Large intestine (tissue), 3 donors: ENCODE measurements at regions not wholly inside any gene's neighbourhood (a gene's known extent, or its start where the extent isn't known, plus 50 kb on each side); places are given as distances from the start of the nearest gene placed in this dataset.

Experiments
- DNase-seq, 2 donors: peaks; one replicate each; pipeline versions ENCODE4 v3.0.0 to v3.0.0-alpha.2; 2013
- H3K27ac ChIP-seq: one replicate; pipeline ENCODE4 v1.5.1; 2013; ENCODE audit warnings: low read length
- H3K27me3 ChIP-seq: 2 replicates; pipeline ENCODE4 v1.6.1; 2013; ENCODE audit warnings: low read length; ENCODE audit not compliant: control insufficient read depth, insufficient read depth
- H3K36me3 ChIP-seq: 2 replicates; pipeline ENCODE4 v1.6.1; 2013; ENCODE audit warnings: low read length; ENCODE audit not compliant: control insufficient read depth, insufficient read depth
- H3K4me1 ChIP-seq: one replicate; pipeline ENCODE4 v1.6.1; 2013; ENCODE audit warnings: low read length; ENCODE audit not compliant: control insufficient read depth, insufficient read depth
- H3K4me3 ChIP-seq: one replicate; pipeline ENCODE4 v1.5.1; 2013; ENCODE audit warnings: low read length
- H3K9me3 ChIP-seq: one replicate; pipeline ENCODE4 v1.6.1; 2013; ENCODE audit warnings: mild to moderate bottlenecking, low read depth, low read length, moderate library complexity; ENCODE audit not compliant: control insufficient read depth
- WGBS: methylation state at CpG from one replicate; pipeline ENCODE4 v1.1.5; 2013; ENCODE audit warnings: low lambda C conversion rate; ENCODE audit not compliant: insufficient coverage; 5-methylcytosine and 5-hydroxymethylcytosine counted together

DNA sequence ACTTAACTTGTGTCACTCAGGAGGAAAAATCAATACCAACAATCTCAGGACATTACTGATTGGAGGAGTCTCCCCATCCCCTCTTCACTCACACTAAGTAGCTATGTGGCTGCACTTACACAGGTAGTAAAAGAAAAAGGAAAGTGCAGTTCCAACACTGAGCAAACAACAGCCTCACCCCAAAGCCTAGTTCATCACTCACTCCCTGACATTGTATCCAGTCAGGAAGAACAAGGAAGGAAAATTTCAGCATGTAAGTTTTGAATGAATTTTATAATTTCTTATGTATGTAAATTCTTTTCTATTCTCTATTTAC, 273.4 kb downstream of the IGSF11 start:
- H3K9me3 ChIP-seq, result no peaks in the 10 kb centered on the region
- DNase-seq, result no peak
- H3K27ac ChIP-seq, result no peak overlapping the region
- no peaks in the 10 kb centered on the region for H3K4me1 ChIP-seq
- H3K27me3 ChIP-seq, result no peaks in the 10 kb centered on the region
- no peak overlapping the region for H3K4me3 ChIP-seq
- H3K36me3 ChIP-seq, result no peaks in the 10 kb centered on the region

DNA sequence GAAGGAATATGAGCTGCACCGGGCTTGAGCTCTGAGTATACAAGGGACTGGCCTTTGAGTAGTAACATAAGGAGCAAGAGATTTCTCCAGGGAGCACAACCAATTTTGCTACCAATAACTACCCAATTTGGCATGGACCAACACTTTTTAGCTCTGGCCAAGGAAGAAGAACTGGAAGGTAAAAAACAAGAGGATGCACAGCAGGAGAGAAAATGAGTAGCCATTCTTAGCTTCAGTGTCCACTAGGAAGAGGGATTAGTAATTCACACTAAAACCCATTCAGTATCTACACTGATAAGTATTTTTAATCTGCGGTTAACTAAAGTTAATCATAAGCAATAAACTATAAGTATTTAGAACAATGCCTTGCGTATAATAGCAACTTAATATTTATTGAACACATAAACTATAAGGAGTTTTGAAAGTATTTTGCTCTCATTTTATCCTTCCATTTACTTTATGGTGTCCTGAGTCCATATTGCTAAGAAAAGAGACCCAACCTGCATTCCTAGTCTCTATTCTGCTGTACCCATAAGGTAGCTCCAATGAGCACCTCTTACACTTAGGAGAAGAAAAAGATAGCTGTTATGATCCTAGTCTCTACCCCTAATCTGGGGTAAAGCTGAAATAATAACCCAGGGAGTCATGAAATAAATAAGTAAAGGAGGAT, 268.9 kb downstream of the IGSF11 start:
- Histone ChIP-seq H3K27me3 (no peaks in the 10 kb centered on the region), H3K27ac (no peak overlapping the region), H3K4me1 (no peaks in the 10 kb centered on the region), H3K36me3 (no peaks in the 10 kb centered on the region), H3K4me3 (no peak overlapping the region), H3K9me3 (no peaks in the 10 kb centered on the region)
- whole genome bisulfite sequencing, result 83% methylated on average over 1 of the region's 3 CpGs
- no peak for DNase-seq

DNA sequence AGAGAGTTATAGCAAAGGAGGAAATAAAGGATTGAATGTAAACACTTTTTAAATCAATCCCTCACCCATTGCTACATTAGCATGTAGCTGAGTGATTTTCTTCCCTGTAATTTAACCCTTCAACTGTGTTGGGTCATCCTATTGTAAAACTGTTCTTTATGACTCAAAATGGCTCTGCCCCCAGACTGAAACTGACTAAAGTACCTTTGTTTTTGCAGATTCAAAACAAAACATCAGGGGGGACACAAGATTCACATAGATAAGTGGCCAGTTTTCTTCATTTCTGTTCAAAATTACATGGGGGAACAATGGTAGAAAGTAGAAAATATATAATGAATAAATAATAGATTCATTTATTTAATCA, 268.4 kb downstream of the IGSF11 start:
- no peaks in the 10 kb centered on the region for H3K4me1 ChIP-seq
- no peak overlapping the region for H3K4me3 ChIP-seq
- no peaks in the 10 kb centered on the region for H3K9me3 ChIP-seq
- H3K27me3 ChIP-seq, result no peaks in the 10 kb centered on the region
- DNase-seq, result no peak
- no peaks in the 10 kb centered on the region for H3K36me3 ChIP-seq
- no peak overlapping the region for H3K27ac ChIP-seq

DNA sequence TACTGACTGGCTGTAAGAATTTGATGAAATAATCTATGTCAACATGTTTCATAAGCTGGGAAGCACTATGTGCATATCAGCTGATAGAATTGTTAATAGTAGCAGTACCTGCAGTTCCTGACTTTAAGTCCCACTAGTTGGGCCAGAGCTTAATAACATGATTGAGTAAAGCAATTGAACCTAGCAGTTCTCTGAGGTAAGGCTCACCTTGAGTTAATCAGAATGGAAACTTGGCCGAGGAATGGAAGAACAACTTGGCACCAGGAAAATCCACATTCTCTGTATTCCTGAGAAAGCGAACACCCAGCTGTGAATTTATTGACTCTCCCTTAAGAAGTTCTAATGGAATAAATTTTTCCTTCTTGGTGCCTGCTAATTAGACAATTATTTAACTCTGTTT, 262.6 kb downstream of the IGSF11 start:
- H3K4me1 ChIP-seq, result no peaks in the 10 kb centered on the region
- H3K36me3 ChIP-seq, result no peaks in the 10 kb centered on the region
- no peak overlapping the region for H3K4me3 ChIP-seq
- H3K27me3 ChIP-seq, result no peaks in the 10 kb centered on the region
- no CpG with 5 or more reads among the region's 2 CpGs for WGBS
- H3K27ac ChIP-seq, result no peak overlapping the region
- H3K9me3 ChIP-seq, result no peaks in the 10 kb centered on the region
- DNase-seq, result no peak

DNA sequence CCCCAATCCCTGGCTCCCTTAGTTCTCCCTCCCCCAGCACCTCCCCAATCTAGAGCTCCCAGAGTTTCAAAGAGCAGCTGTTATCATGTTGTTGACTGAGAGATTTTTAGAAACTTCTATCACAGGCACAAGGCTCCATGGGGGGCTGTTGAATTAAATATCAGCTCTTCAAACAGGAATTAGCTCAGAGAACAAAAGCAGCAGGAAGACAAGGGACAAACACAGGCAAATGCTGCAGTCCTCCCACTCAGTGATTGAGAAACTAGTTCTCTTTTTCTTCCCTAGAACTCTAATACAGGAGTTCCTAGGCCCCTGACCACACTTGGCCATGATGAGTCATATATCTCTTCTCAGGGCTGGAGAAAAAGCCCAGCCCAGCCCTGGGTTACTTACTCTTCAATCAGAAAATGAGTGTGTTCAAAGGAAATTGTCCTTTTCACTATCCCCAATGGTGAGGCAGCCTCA, 262.1 kb downstream of the IGSF11 start:
- Histone ChIP-seq H3K9me3 (no peaks in the 10 kb centered on the region), H3K4me1 (no peaks in the 10 kb centered on the region), H3K27ac (no peak overlapping the region), H3K27me3 (no peaks in the 10 kb centered on the region), H3K36me3 (no peaks in the 10 kb centered on the region), H3K4me3 (no peak overlapping the region)
- DNase-seq, result no peak

DNA sequence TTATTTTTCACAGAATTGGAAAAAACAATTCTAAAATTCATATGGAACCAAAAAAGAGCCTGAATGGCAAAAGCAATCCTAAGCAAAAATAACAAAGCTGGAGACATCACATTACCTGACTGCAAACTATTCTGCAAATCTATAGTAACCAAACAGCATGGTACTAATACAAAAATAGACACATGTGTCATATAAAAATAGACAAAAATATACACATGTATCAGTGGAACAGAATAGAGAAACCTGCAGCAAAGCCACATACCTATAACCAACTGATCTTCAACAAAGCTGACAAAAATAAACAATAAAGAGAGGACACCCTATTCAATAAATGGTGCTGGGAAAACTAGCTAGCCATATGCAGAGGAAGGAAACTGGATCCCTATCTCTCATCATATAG, 259.6 kb downstream of the IGSF11 start:
- Histone ChIP-seq H3K27ac (no peak overlapping the region), H3K4me3 (no peak overlapping the region)

DNA sequence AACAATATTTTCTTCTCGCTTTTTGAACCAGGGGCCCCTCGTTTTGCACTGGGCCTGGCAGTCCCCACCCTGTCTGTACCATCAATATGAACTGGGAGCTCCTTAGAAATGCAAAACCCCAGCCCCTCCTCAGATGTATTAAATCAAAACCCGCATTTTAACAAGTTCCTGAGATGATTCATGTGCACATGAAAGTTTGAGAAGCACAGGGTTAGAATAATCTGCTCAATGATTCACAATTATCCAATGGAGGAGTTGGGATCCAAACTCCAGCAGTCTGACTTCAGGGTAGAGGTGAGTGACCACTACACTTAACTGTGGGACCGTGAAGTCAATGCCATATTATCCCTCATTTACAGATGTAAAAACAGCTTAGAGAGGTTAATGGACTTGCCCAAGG, 256.4 kb downstream of the IGSF11 start:
- no peak for DNase-seq
- H3K27me3 ChIP-seq, result no peaks in the 10 kb centered on the region
- no peaks in the 10 kb centered on the region for H3K4me1 ChIP-seq
- H3K27ac ChIP-seq, result no peak overlapping the region
- no peaks in the 10 kb centered on the region for H3K36me3 ChIP-seq
- no peaks in the 10 kb centered on the region for H3K9me3 ChIP-seq
- no peak overlapping the region for H3K4me3 ChIP-seq
- WGBS, result 82% methylated on average over 2 of the region's 4 CpGs

More for the DNA sequence above, 259.6 kb downstream of the IGSF11 start:
- DNase-seq, result no peak
- H3K27me3 ChIP-seq, result no peaks in the 10 kb centered on the region
- no peaks in the 10 kb centered on the region for H3K9me3 ChIP-seq
- H3K36me3 ChIP-seq, result no peaks in the 10 kb centered on the region
- no peaks in the 10 kb centered on the region for H3K4me1 ChIP-seq

DNA sequence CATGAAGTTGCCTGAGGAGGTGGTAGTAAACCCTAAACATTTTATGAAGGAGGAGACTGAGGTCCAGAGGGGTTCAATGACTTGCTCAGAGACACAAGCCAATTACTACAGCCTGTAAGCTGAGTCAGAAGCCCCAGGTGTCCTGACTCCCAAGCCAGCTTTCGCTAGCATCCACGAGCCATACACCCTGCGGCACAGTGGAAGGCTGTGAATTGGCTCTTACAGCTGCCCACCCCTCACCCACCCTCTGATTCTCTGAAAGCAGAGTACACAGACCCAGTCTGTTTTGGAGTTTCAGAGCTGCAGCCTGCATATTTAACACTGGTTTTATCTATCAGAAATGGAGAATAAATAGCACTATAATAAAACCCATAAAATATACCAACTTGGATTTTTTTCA, 253.4 kb downstream of the IGSF11 start:
- no peak overlapping the region for H3K27ac ChIP-seq
- no peaks in the 10 kb centered on the region for H3K27me3 ChIP-seq
- H3K4me1 ChIP-seq, result no peaks in the 10 kb centered on the region
- no CpG with 5 or more reads among the region's 3 CpGs for WGBS
- no peak overlapping the region for H3K4me3 ChIP-seq
- H3K36me3 ChIP-seq, result no peaks in the 10 kb centered on the region
- no peak for DNase-seq
- no peaks in the 10 kb centered on the region for H3K9me3 ChIP-seq

DNA sequence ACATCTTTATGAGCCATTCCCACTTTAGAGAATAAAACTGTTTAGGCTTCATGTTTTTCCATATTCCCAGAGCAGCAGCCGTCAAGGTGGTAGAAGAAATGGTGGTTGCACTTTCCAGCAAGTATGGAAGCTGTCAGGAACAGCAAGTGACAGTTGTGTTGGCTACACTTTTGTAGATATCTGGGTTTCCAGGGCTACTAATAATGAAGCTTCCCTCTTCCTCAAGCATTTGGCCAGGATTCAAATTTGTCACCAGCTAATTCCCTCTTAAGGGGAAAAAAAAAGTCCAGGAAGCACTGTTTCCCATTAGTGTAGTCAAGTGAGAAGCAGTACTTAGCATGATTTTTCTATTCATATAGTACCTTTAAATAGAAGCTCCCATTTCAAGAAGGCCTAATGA, 252.8 kb downstream of the IGSF11 start:
- no peaks in the 10 kb centered on the region for H3K9me3 ChIP-seq
- H3K27ac ChIP-seq, result no peak overlapping the region
- no peak overlapping the region for H3K4me3 ChIP-seq
- H3K4me1 ChIP-seq, result no peaks in the 10 kb centered on the region
- H3K36me3 ChIP-seq, result no peaks in the 10 kb centered on the region
- no peak for DNase-seq
- WGBS, result no CpG with 5 or more reads among the region's 1 CpG
- H3K27me3 ChIP-seq, result no peaks in the 10 kb centered on the region

DNA sequence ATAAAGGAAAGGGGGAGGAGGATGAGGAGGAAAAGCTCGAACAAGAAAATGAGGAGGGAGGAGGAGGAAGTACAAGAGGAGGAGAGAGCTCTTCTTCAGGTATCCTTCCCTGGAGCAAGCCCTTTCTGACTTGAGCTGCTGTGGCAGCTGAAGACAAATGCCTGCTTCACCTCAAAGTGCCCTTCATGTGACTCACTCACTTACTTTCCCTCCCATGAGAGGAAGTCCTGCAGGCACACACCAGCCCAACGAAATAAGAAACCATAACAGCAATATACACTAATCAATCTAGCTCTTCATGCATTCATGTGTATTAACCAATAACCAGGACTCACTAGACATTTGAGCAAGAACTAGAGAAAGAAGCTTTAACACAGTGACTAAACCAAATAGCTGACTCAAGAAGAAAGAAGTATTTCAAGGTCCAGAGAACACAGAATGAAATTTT, 251.9 kb downstream of the IGSF11 start:
- WGBS, result 17% methylated on average over 1 of the region's 2 CpGs
- Histone ChIP-seq H3K9me3 (no peaks in the 10 kb centered on the region), H3K27me3 (no peaks in the 10 kb centered on the region), H3K4me3 (no peak overlapping the region), H3K27ac (no peak overlapping the region), H3K36me3 (no peaks in the 10 kb centered on the region), H3K4me1 (no peaks in the 10 kb centered on the region)
- DNase-seq, result no peak

DNA sequence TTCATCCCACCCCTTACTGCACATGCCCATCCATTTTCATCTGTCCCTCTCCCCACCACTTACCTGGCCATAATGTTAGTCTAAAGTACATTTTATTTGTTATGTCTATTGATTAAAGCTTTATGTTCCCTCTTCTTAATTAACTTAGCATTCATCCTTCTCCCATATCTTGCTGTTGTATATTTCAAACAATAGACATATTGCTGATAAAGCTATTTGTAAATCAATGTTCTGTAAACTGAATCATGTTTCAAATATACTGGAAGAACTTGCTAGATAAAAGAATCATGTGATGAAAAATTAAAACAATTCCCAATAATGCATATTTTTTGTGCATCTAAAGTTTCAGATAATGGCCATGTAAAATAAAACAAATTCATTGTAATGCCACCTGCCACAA, 249.2 kb downstream of the IGSF11 start:
- H3K27me3 ChIP-seq, result no peaks in the 10 kb centered on the region
- H3K27ac ChIP-seq, result no peak overlapping the region
- no peaks in the 10 kb centered on the region for H3K4me1 ChIP-seq
- H3K4me3 ChIP-seq, result no peak overlapping the region
- H3K36me3 ChIP-seq, result no peaks in the 10 kb centered on the region
- no peak for DNase-seq
- H3K9me3 ChIP-seq, result no peaks in the 10 kb centered on the region
